WTC11 (cell line): ENCODE measurements at regions not wholly inside any gene's neighbourhood (a gene's known extent, or its start where the extent isn't known, plus 50 kb on each side); places are given as distances from the start of the nearest gene placed in this dataset.

Experiments
- ATAC-seq: fragments of 200-7000 bp; cut with Tn5 transposase; 2 replicates; pipeline ENCODE4 v1.10.0; 2021; ENCODE audit warnings: mild to moderate bottlenecking, moderate library complexity
- CTCF ChIA-PET: fragments of 300-600 bp; sonication (Branson Sonifier 250); formaldehyde crosslinking; loops from one replicate; lab custom pipeline; 2021; ENCODE audit warnings: antibody characterized with exemption; lab: Charles Lee
- POLR2A ChIA-PET: fragments of 350-600 bp; sonication (Branson Sonifier 250); formaldehyde crosslinking; loops from one replicate; lab custom pipeline; 2021; ENCODE audit warnings: antibody characterized with exemption; lab: Charles Lee
- DNase-seq: peaks from one replicate; pipeline ENCODE4 v3.0.0; 2021; ENCODE audit warnings: low spot score
- H3K27ac Mint-ChIP-seq: 2 replicates; pipeline ENCODE4 v1.8.0; 2021; ENCODE audit warnings: mixed read lengths
- H3K27me3 Mint-ChIP-seq: 2 replicates; pipeline ENCODE4 v1.8.0; 2021; ENCODE audit warnings: low read depth, mild to moderate bottlenecking, moderate library complexity, mixed read lengths
- H3K36me3 Mint-ChIP-seq: 2 replicates; pipeline ENCODE4 v1.8.0; 2021; ENCODE audit warnings: mixed read lengths
- H3K4me1 Mint-ChIP-seq: 2 replicates; pipeline ENCODE4 v1.8.0; 2022; ENCODE audit warnings: mixed read lengths
- H3K4me3 Mint-ChIP-seq: 2 replicates; pipeline ENCODE4 v1.8.0; 2021; ENCODE audit warnings: mild to moderate bottlenecking, moderate library complexity, mixed read lengths
- H3K9me3 Mint-ChIP-seq: 2 replicates; pipeline ENCODE4 v1.8.0; 2021; ENCODE audit warnings: mixed read lengths
- AR ChIP-seq: fragments of 250-450 bp; sonication (Bioruptor Pico); IDR thresholded peaks from 2 replicates; pipeline ENCODE4 v1.9.0; 2021; ENCODE audit warnings: mild to moderate bottlenecking
- E2F4 ChIP-seq: sonication (generic); formaldehyde crosslinking; IDR thresholded peaks from 2 replicates; pipeline ENCODE4 v1.8.1; 2022; ENCODE audit warnings: low read depth, mild to moderate bottlenecking, moderate library complexity, missing genetic modification reagents, borderline replicate concordance
- FOXK1 ChIP-seq: sonication (generic); formaldehyde crosslinking; IDR thresholded peaks from 2 replicates; pipeline ENCODE4 v1.8.0; 2022; ENCODE audit warnings: mild to moderate bottlenecking, moderate library complexity, missing genetic modification reagents
- GTF2I ChIP-seq: fragments of 250-450 bp; sonication (Bioruptor Pico); conservative IDR thresholded peaks from 2 replicates; pipeline ENCODE4 v1.4.0; 2021; ENCODE audit warnings: mild to moderate bottlenecking
- SMAD3 ChIP-seq: sonication (generic); formaldehyde crosslinking; IDR thresholded peaks from 2 replicates; pipeline ENCODE4 v1.8.0; 2022; ENCODE audit warnings: missing genetic modification reagents, mild to moderate bottlenecking, borderline replicate concordance
- STAT6 ChIP-seq: sonication (generic); formaldehyde crosslinking; conservative IDR thresholded peaks from 2 replicates; pipeline ENCODE4 v1.8.1; 2023; ENCODE audit warnings: mild to moderate bottlenecking, low read depth, missing genetic modification reagents, moderate library complexity
- USF1 ChIP-seq: sonication (generic); formaldehyde crosslinking; IDR thresholded peaks from 2 replicates; pipeline ENCODE4 v1.8.0; 2022; ENCODE audit warnings: mild to moderate bottlenecking, missing genetic modification reagents
- USF2 ChIP-seq: sonication (generic); formaldehyde crosslinking; IDR thresholded peaks from 2 replicates; pipeline ENCODE4 v1.8.1; 2023; ENCODE audit warnings: mild to moderate bottlenecking, missing genetic modification reagents, moderate library complexity
- ZMAT4 ChIP-seq: fragments of 250-450 bp; sonication (Bioruptor Pico); IDR thresholded peaks from 2 replicates; pipeline ENCODE4 v1.9.0; 2021; ENCODE audit warnings: mild to moderate bottlenecking
- ZNF512 ChIP-seq: sonication (generic); formaldehyde crosslinking; IDR thresholded peaks from 2 replicates; pipeline ENCODE4 v1.8.1; 2022; ENCODE audit warnings: missing genetic modification reagents, borderline replicate concordance

- no peak for TF ChIP-seq USF2
- TF ChIP-seq USF1: no peak
- TF ChIP-seq GTF2I (CRISPR knock-in tag): no peak
Measured at GRCh38 chr3:147493666-147494065, 84.5 kb downstream of the ZIC1 start (continued).

GRCh38 chr3:147497286-147497685 is 88.1 kb downstream of the ZIC1 start:
- no peak for ATAC-seq
- Mint-ChIP-seq H3K27ac (peak overlapping the region; percentile 87), H3K4me1 (no peaks in the 10 kb centered on the region), H3K9me3 (0 out of 2 replicates have a peak, but pooled peaks cover 3% of the 10 kb centered on the region), H3K36me3 (no peaks in the 10 kb centered on the region), H3K27me3 (no peaks in the 10 kb centered on the region), H3K4me3 (no peak overlapping the region)
- ChIA-PET POLR2A (interaction anchor here (0.7 kb wide), 1 partner anchor 99 kb away, joined by 3 read pairs; no protein-coding TSS in a partner anchor), CTCF (interaction anchor here (1.4 kb wide), 1 partner anchor 114 kb away, joined by 3 read pairs; no protein-coding TSS in a partner anchor)
- TF ChIP-seq ZMAT4 (CRISPR knock-in tag) (no peak), SMAD3 (CRISPR knock-in tag) (no peak), E2F4 (no peak), FOXK1 (CRISPR knock-in tag) (no peak), AR (CRISPR knock-in tag) (no peak)
- no peak for DNase-seq

GRCh38 chr3:147507638-147508286 is 98.6 kb downstream of the ZIC1 start:
- H3K27me3 Mint-ChIP-seq: no peaks in the 10 kb centered on the region
- no peaks in the 10 kb centered on the region for H3K36me3 Mint-ChIP-seq
- ChIA-PET CTCF (no interaction called here), POLR2A (no interaction called here)
- TF ChIP-seq ZNF512: no peak
- DNase-seq: no peak
- ATAC-seq: no peak
- H3K27ac Mint-ChIP-seq: no peak overlapping the region
- H3K9me3 Mint-ChIP-seq: no peaks in the 10 kb centered on the region
- no peak overlapping the region for H3K4me3 Mint-ChIP-seq
- no peaks in the 10 kb centered on the region for H3K4me1 Mint-ChIP-seq

GRCh38 chr3:147509448-147509847 is 100.3 kb downstream of the ZIC1 start:
- Mint-ChIP-seq H3K27me3 (no peaks in the 10 kb centered on the region), H3K4me3 (no peak overlapping the region), H3K4me1 (peaks cover 11% of the 10 kb centered on the region), H3K9me3 (no peaks in the 10 kb centered on the region), H3K36me3 (no peaks in the 10 kb centered on the region), H3K27ac (no peak overlapping the region)
- ATAC-seq: no peak
- ChIA-PET CTCF (no interaction called here), POLR2A (no interaction called here)
- no peak for TF ChIP-seq ZNF512
- no peak for TF ChIP-seq SMAD3 (CRISPR knock-in tag)
- no peak for TF ChIP-seq STAT6 (CRISPR knock-in tag)
- no peak for DNase-seq
